CD4-positive, alpha-beta T cell (primary cell): ENCODE measurements at regions not wholly inside any gene's neighbourhood (a gene's known extent, or its start where the extent isn't known, plus 50 kb on each side); places are given as distances from the start of the nearest gene placed in this dataset.

Experiments used
- ATAC-seq: fragments of 200-7000 bp; cut with Tn5 transposase; one replicate; pipeline ENCODE4 v1.10.0; 2022; ENCODE audit warnings: mild to moderate bottlenecking; ENCODE audit not compliant: poor library complexity
- CTCF ChIA-PET: fragments of 350-600 bp; sonication (Branson Sonifier 250); formaldehyde crosslinking; loops from one replicate; lab custom pipeline; 2021; ENCODE audit warnings: antibody characterized with exemption, inconsistent platforms; lab: Charles Lee
- POLR2A ChIA-PET: fragments of 350-600 bp; sonication (Branson Sonifier 250); formaldehyde crosslinking; loops from one replicate; lab custom pipeline; 2021; ENCODE audit warnings: antibody characterized with exemption, inconsistent platforms; lab: Charles Lee
- DNase-seq, 14 experiments: peaks; one replicate each; pipeline ENCODE4 v3.0.0-alpha.2; 2013 to 2020; ENCODE audit warnings: mixed read lengths in 2 of 14
- H3K27ac ChIP-seq, 2 donors: one replicate each; pipeline versions ENCODE4 v1.5.1 to v1.7.0; 2013; ENCODE audit warnings: low read length in 2 of 2, low read depth in 1 of 2, mild to moderate bottlenecking in 1 of 2
- H3K27me3 ChIP-seq, 2 experiments: 1 replicate in 1 of 2; 2 replicates in 1 of 2; pipeline versions ENCODE4 v1.6.1 to v1.7.0; 2013; ENCODE audit warnings: low read length in 2 of 2, control low read depth in 1 of 2, mild to moderate bottlenecking in 1 of 2, moderate library complexity in 1 of 2; ENCODE audit not compliant: insufficient read depth in 2 of 2, control insufficient read depth in 1 of 2
- H3K36me3 ChIP-seq: one replicate; pipeline ENCODE4 v1.6.1; 2013; ENCODE audit warnings: low read length, control low read depth; ENCODE audit not compliant: insufficient read depth
- H3K4me1 ChIP-seq: one replicate; pipeline ENCODE4 v1.6.1; 2013; ENCODE audit warnings: low read length, control low read depth; ENCODE audit not compliant: insufficient read depth
- H3K4me3 ChIP-seq: one replicate; pipeline ENCODE4 v1.5.1; 2013; ENCODE audit warnings: mild to moderate bottlenecking, low read length, moderate library complexity
- H3K9me3 ChIP-seq, 2 experiments: 1 replicate in 1 of 2; 2 replicates in 1 of 2; pipeline versions ENCODE4 v1.6.1 to v1.7.0; 2013; ENCODE audit warnings: low read length in 2 of 2, mild to moderate bottlenecking in 2 of 2, control low read depth in 1 of 2, moderate library complexity in 1 of 2; ENCODE audit not compliant: control insufficient read depth in 1 of 2, insufficient read depth in 1 of 2
- H3K27ac Mint-ChIP-seq: one replicate; pipeline ENCODE4 v1.8.0; 2020; ENCODE audit warnings: mixed read lengths
- H3K27me3 Mint-ChIP-seq: one replicate; pipeline ENCODE4 v1.8.0; 2021; ENCODE audit warnings: mixed read lengths
- H3K36me3 Mint-ChIP-seq: one replicate; pipeline ENCODE4 v1.8.0; 2021; ENCODE audit warnings: low read depth, mixed read lengths
- H3K4me1 Mint-ChIP-seq: one replicate; pipeline ENCODE4 v1.8.0; 2021; ENCODE audit warnings: low read depth, mixed read lengths
- H3K4me3 Mint-ChIP-seq: one replicate; pipeline ENCODE4 v1.8.0; 2020; ENCODE audit warnings: mild to moderate bottlenecking, mixed read lengths
- H3K9me3 Mint-ChIP-seq: one replicate; pipeline ENCODE4 v1.8.0; 2020; ENCODE audit warnings: mixed read lengths
- CTCF ChIP-seq: fragments of 200-600 bp; IDR thresholded peaks from one replicate; pipeline ENCODE4 v1.8.0; 2022; ENCODE audit warnings: antibody characterized with exemption, mild to moderate bottlenecking
- intact Hi-C, 2 experiments: fragments of 100-400 bp; cut with DNase I in 1 of 2; cut with micrococcal nuclease in 1 of 2; formaldehyde crosslinking; loops; one replicate each; pipeline versions ENCODE4 v1.15.1 to v1.9.0; 2023 to 2025; cut with DNase I, micrococcal nuclease

GRCh38 chr12:97630356-97630755 lies 167.8 kb downstream of the RMST start:
- H3K9me3 ChIP-seq, result no peaks in the 10 kb centered on the region
- Mint-ChIP-seq H3K9me3 (peaks cover 2% of the 10 kb centered on the region), H3K27ac (no peak overlapping the region), H3K36me3 (no peaks in the 10 kb centered on the region), H3K4me1 (no peaks in the 10 kb centered on the region), H3K4me3 (no peak overlapping the region), H3K27me3 (no peaks in the 10 kb centered on the region)
- no peak overlapping the region for H3K27ac ChIP-seq
- H3K36me3 ChIP-seq, result no peaks in the 10 kb centered on the region
- no peaks in the 10 kb centered on the region for H3K4me1 ChIP-seq
- CTCF ChIA-PET, result no interaction called here
- POLR2A ChIA-PET, result no interaction called here
- ATAC-seq (no peak), DNase-seq (no peak)
- H3K27me3 ChIP-seq, result no peaks in the 10 kb centered on the region
- no peak overlapping the region for H3K4me3 ChIP-seq
- intact Hi-C loops, result no loop called here
- no peak for TF ChIP-seq CTCF

- H3K4me3 ChIP-seq, result no peak overlapping the region
- TF ChIP-seq CTCF, result no peak
- H3K27me3 ChIP-seq, result no peaks in the 10 kb centered on the region
- H3K27ac Mint-ChIP-seq, result no peak overlapping the region
- no peaks in the 10 kb centered on the region for H3K36me3 ChIP-seq
- peaks cover 4% of the 10 kb centered on the region for H3K9me3 Mint-ChIP-seq
- H3K27me3 Mint-ChIP-seq, result no peaks in the 10 kb centered on the region
- no peak for DNase-seq
- no peaks in the 10 kb centered on the region for H3K4me1 Mint-ChIP-seq
- H3K9me3 ChIP-seq, result no peaks in the 10 kb centered on the region
- no peak for ATAC-seq
- no peaks in the 10 kb centered on the region for H3K4me1 ChIP-seq
- H3K36me3 Mint-ChIP-seq, result no peaks in the 10 kb centered on the region
- intact Hi-C loops, result no loop called here
- H3K4me3 Mint-ChIP-seq, result no peak overlapping the region
- ChIA-PET CTCF (no interaction called here), POLR2A (no interaction called here)
- no peak overlapping the region for H3K27ac ChIP-seq
These were observed 168.3 kb downstream of the RMST start for GRCh38 chr12:97630875-97631274.

GRCh38 chr12:97637770-97638169 lies 175.2 kb downstream of the RMST start:
- H3K4me3 Mint-ChIP-seq, result no peak overlapping the region
- Histone ChIP-seq H3K4me3 (no peak overlapping the region), H3K9me3 (no peaks in the 10 kb centered on the region), H3K27me3 (no peaks in the 10 kb centered on the region), H3K36me3 (no peaks in the 10 kb centered on the region), H3K27ac (no peak overlapping the region), H3K4me1 (no peaks in the 10 kb centered on the region)
- H3K9me3 Mint-ChIP-seq, result peaks cover 6% of the 10 kb centered on the region
- TF ChIP-seq CTCF, result no peak
- no peaks in the 10 kb centered on the region for H3K4me1 Mint-ChIP-seq
- no peak overlapping the region for H3K27ac Mint-ChIP-seq
- ATAC-seq, result no peak
- DNase-seq, result no peak
- ChIA-PET CTCF (no interaction called here), POLR2A (no interaction called here)
- no peaks in the 10 kb centered on the region for H3K36me3 Mint-ChIP-seq
- H3K27me3 Mint-ChIP-seq, result no peaks in the 10 kb centered on the region
- intact Hi-C loops, result no loop called here
